ENCODE measurements at regions not wholly inside any gene's neighbourhood (a gene's known extent, or its start where the extent isn't known, plus 50 kb on each side); places are given as distances from the start of the nearest gene placed in this dataset.

DNA sequence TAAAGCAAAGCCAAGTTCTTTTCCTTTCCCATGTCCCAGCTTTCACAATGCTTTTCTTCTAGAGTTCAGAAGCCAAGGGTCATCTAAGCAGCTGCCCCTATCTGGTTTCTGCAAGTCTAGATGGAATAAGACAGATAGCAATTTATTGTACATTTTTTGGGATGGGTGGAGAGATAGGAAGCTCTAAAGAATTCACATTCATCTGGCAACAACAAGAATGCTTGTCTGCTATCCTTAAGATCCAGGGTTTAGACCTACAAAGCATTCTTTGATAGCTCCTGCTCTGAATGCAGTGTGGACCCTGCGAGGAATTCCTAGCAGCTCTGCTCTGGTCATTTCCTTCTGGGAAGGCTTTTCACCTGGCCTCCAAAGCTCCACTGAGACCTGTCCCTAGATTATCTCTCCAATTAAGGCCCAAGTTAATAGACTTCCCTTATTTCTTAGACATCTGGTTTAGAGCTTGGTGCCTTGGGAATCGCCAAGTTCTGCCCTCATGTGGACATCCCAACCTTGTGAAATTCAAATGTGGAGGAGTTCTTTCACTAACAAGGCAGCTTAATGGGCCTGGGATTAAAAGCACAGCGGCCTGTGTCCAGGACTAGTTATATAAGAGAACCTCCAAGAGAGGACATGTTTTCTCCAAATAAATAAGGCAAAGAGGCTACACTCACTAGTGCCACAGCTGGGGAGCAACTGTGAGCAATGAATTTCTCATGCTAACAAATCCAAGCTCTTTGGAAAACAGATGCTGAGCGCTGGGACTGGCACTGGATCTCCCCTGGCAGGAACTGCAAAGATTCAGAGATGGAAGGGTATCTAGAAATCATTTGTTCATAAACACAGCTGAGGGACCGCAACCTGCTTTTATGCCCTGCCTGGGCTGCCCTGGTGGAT, 384.5 kb upstream of the DDHD1 start:
- no peak overlapping the region for H3K9ac ChIP-seq (ENCODE audit: control insufficient read depth, extremely low read depth, insufficient read depth, low read length)
- DNase-seq (ENCODE audit: low read depth, low spot score) (no peak), FAIRE-seq (no peak)
- H3K27ac ChIP-seq (ENCODE audit: control insufficient read depth, insufficient read depth, low read length), result no peak overlapping the region
- H3K4me3 ChIP-seq (ENCODE audit: control insufficient read depth in 2 of 3, extremely low read depth in 1 of 3, insufficient read depth in 2 of 3, low read depth in 1 of 3, low read length in 3 of 3), result no peak overlapping the region
- dilution Hi-C loops (cut with MboI; ENCODE audit: extremely low pct_ligation_motif_present, low sequenced_read_pairs), result no loop called here
- no peaks in the 10 kb centered on the region for H3K4me1 ChIP-seq (ENCODE audit: control insufficient read depth, extremely low read depth, insufficient read depth, low read length)
- no peaks in the 10 kb centered on the region for H3K9me3 ChIP-seq (ENCODE audit: control insufficient read depth, low read depth, low read length)
- H3K9me1 ChIP-seq (ENCODE audit: control insufficient read depth, extremely low read depth, insufficient read depth, low read length), result no peaks in the 10 kb centered on the region
- TF ChIP-seq, protein P1, sequence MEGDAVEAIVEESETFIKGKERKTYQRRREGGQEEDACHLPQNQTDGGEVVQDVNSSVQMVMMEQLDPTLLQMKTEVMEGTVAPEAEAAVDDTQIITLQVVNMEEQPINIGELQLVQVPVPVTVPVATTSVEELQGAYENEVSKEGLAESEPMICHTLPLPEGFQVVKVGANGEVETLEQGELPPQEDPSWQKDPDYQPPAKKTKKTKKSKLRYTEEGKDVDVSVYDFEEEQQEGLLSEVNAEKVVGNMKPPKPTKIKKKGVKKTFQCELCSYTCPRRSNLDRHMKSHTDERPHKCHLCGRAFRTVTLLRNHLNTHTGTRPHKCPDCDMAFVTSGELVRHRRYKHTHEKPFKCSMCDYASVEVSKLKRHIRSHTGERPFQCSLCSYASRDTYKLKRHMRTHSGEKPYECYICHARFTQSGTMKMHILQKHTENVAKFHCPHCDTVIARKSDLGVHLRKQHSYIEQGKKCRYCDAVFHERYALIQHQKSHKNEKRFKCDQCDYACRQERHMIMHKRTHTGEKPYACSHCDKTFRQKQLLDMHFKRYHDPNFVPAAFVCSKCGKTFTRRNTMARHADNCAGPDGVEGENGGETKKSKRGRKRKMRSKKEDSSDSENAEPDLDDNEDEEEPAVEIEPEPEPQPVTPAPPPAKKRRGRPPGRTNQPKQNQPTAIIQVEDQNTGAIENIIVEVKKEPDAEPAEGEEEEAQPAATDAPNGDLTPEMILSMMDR (optimal IDR thresholded peaks at IDR 0.05 in 1 of 3, IDR thresholded peaks at IDR 0.05 in 1 of 3, conservative IDR thresholded peaks at IDR 0.05 in 1 of 3; ENCODE audit: extremely low read depth in 1 of 3, insufficient read depth in 2 of 3, low read length in 3 of 3), result peak in 1 of 3 experiments; percentile 22
- no peak for TF ChIP-seq EZH2 (IDR thresholded peaks at IDR 0.05; ENCODE audit: low read length)
- no peaks in the 10 kb centered on the region for H4K20me1 ChIP-seq (ENCODE audit: control insufficient read depth, extremely low read depth, insufficient read depth, low read length)
- no peaks in the 10 kb centered on the region for H3K27me3 ChIP-seq (ENCODE audit: control insufficient read depth, extremely low read depth, insufficient read depth, low read length)
- no peaks in the 10 kb centered on the region for H3K36me3 ChIP-seq (ENCODE audit: control insufficient read depth in 2 of 2, extremely low read depth in 1 of 2, insufficient read depth in 2 of 2, low read length in 2 of 2)
- no peak overlapping the region for H2AFZ ChIP-seq (ENCODE audit: control insufficient read depth, low read length)
- H3K79me2 ChIP-seq (ENCODE audit: control insufficient read depth, insufficient read depth, low read length), result no peaks in the 10 kb centered on the region
- H3K4me2 ChIP-seq (ENCODE audit: control insufficient read depth, extremely low read depth, insufficient read depth, low read depth, low read length), result no peak overlapping the region

DNA sequence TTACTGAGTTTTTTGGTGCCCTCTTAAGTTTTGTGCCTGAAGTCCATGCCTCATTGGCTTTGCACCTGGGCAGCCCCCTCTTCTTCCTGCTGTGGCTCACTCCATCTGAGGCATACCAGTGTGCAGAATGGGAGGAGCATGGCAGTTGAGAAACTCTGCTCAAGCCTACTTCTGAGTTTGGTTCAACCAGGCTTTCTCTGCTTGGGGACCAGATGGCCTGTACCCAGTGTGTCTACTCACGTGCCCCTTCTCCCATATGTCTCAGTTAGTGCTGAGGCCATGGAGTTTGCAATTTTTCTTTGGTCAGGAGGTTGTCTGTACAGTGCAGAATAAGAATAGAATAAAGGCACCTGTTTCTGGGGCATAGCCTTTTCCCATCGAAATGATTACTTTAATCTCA, 383.3 kb upstream of the DDHD1 start:
- Histone ChIP-seq H3K4me3 (ENCODE audit: control insufficient read depth in 2 of 3, extremely low read depth in 1 of 3, insufficient read depth in 2 of 3, low read depth in 1 of 3, low read length in 3 of 3) (no peak overlapping the region), H2AFZ (ENCODE audit: control insufficient read depth, low read length) (no peak overlapping the region), H3K36me3 (ENCODE audit: control insufficient read depth in 2 of 2, extremely low read depth in 1 of 2, insufficient read depth in 2 of 2, low read length in 2 of 2) (no peaks in the 10 kb centered on the region), H3K27ac (ENCODE audit: control insufficient read depth, insufficient read depth, low read length) (no peak overlapping the region), H3K79me2 (ENCODE audit: control insufficient read depth, insufficient read depth, low read length) (no peaks in the 10 kb centered on the region), H3K4me2 (ENCODE audit: control insufficient read depth, extremely low read depth, insufficient read depth, low read depth, low read length) (no peak overlapping the region), H3K27me3 (ENCODE audit: control insufficient read depth, extremely low read depth, insufficient read depth, low read length) (no peaks in the 10 kb centered on the region), H3K4me1 (ENCODE audit: control insufficient read depth, extremely low read depth, insufficient read depth, low read length) (peaks cover 3% of the 10 kb centered on the region), H4K20me1 (ENCODE audit: control insufficient read depth, extremely low read depth, insufficient read depth, low read length) (no peaks in the 10 kb centered on the region), H3K9me3 (ENCODE audit: control insufficient read depth, low read depth, low read length) (no peaks in the 10 kb centered on the region), H3K9me1 (ENCODE audit: control insufficient read depth, extremely low read depth, insufficient read depth, low read length) (no peaks in the 10 kb centered on the region), H3K9ac (ENCODE audit: control insufficient read depth, extremely low read depth, insufficient read depth, low read length) (no peak overlapping the region)
- FAIRE-seq (no peak), DNase-seq (ENCODE audit: low read depth, low spot score) (no peak)
- no peak for TF ChIP-seq EZH2 (IDR thresholded peaks at IDR 0.05; ENCODE audit: low read length)
- TF ChIP-seq, protein P1 (optimal IDR thresholded peaks at IDR 0.05 in 1 of 3, IDR thresholded peaks at IDR 0.05 in 1 of 3, conservative IDR thresholded peaks at IDR 0.05 in 1 of 3; ENCODE audit: extremely low read depth in 1 of 3, insufficient read depth in 2 of 3, low read length in 3 of 3), result no peak
- dilution Hi-C loops (cut with MboI; ENCODE audit: extremely low pct_ligation_motif_present, low sequenced_read_pairs), result no loop called here

All from keratinocyte (primary cell).